ENCODE measurements at regions not wholly inside any gene's neighbourhood (a gene's known extent, or its start where the extent isn't known, plus 50 kb on each side); places are given as distances from the start of the nearest gene placed in this dataset.

DNA sequence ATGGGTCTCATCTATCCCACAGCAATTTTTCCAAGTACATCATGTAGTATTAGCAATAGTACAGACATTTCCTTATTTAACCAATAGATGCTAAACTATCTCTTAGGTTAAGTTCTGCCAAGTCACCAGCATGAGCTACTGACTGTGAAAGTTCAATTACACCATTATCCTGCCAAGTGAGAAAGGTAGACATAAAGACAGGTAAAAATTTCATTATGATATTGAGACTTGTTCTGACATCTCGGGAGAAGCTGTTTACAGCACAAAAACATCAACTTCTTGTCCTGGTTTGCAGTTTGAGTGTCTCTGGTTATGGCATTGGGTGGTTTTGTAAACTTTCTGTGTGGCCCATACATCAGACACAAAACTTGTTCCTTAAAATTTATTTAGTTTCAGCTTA, 622.4 kb upstream of the PCDH10 start:
- TF ChIP-seq, protein P1, sequence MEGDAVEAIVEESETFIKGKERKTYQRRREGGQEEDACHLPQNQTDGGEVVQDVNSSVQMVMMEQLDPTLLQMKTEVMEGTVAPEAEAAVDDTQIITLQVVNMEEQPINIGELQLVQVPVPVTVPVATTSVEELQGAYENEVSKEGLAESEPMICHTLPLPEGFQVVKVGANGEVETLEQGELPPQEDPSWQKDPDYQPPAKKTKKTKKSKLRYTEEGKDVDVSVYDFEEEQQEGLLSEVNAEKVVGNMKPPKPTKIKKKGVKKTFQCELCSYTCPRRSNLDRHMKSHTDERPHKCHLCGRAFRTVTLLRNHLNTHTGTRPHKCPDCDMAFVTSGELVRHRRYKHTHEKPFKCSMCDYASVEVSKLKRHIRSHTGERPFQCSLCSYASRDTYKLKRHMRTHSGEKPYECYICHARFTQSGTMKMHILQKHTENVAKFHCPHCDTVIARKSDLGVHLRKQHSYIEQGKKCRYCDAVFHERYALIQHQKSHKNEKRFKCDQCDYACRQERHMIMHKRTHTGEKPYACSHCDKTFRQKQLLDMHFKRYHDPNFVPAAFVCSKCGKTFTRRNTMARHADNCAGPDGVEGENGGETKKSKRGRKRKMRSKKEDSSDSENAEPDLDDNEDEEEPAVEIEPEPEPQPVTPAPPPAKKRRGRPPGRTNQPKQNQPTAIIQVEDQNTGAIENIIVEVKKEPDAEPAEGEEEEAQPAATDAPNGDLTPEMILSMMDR (IDR thresholded peaks at IDR 0.05), result no peak
- TF ChIP-seq POLR2A (IDR thresholded peaks at IDR 0.05), result no peak

Measured in Peyer's patch (tissue), 4 donors.